H1 (cell line): ENCODE measurements at regions not wholly inside any gene's neighbourhood (a gene's known extent, or its start where the extent isn't known, plus 50 kb on each side); places are given as distances from the start of the nearest gene placed in this dataset.

Source experiments
- CTCF ChIA-PET: fragments of 300-600 bp; sonication (Branson Sonifier 250); formaldehyde crosslinking; loops from one replicate; lab custom pipeline; 2021; ENCODE audit not compliant: partially characterized antibody; lab: Charles Lee
- POLR2A ChIA-PET: fragments of 300-600 bp; sonication (Branson Sonifier 250); formaldehyde crosslinking; loops from one replicate; lab custom pipeline; 2021; ENCODE audit warnings: inconsistent platforms; ENCODE audit not compliant: partially characterized antibody; lab: Charles Lee
- DNase-seq, 2 experiments: peaks; one replicate each; pipeline versions ENCODE4 v3.0.0 to v3.0.0-alpha.2; 2010 to 2022; ENCODE audit warnings: low spot score in 2 of 2, low read depth in 1 of 2, mixed read lengths in 1 of 2
- FAIRE-seq: peaks from 2 replicates; lab custom pipeline; 2011; peaks lifted over from hg19 to GRCh38; lab: Jason Lieb, UNC
- H2AFZ ChIP-seq: 2 replicates; pipeline ENCODE4 v1.8.1; 2012; ENCODE audit warnings: low read length, inconsistent platforms
- H2AK5ac ChIP-seq: 2 replicates; pipeline ENCODE4 v1.6.1; 2013; ENCODE audit warnings: low read depth, low read length
- H2BK120ac ChIP-seq: replicated peaks from 2 replicates; pipeline ENCODE3; 2013; ENCODE audit warnings: low read depth, low read length, inconsistent platforms
- H2BK12ac ChIP-seq: 2 replicates; pipeline ENCODE4 v1.6.1; 2013; ENCODE audit warnings: low read depth, low read length
- H2BK15ac ChIP-seq: 2 replicates; pipeline ENCODE4 v1.6.1; 2013; ENCODE audit warnings: low read length
- H2BK20ac ChIP-seq: 2 replicates; pipeline ENCODE4 v1.6.1; 2013; ENCODE audit warnings: low read length
- H2BK5ac ChIP-seq: 2 replicates; pipeline ENCODE4 v1.6.1; 2013; ENCODE audit warnings: low read depth, low read length
- H3K14ac ChIP-seq: 2 replicates; pipeline ENCODE4 v1.6.1; 2013; ENCODE audit warnings: inconsistent platforms; ENCODE audit not compliant: insufficient read length
- H3K18ac ChIP-seq: 2 replicates; pipeline ENCODE4 v1.6.1; 2013; ENCODE audit warnings: low read length; ENCODE audit errors: extremely low read depth
- H3K23ac ChIP-seq: 2 replicates; pipeline ENCODE4 v1.6.1; 2013; ENCODE audit warnings: inconsistent platforms; ENCODE audit not compliant: insufficient read length
- H3K23me2 ChIP-seq: 2 replicates; pipeline ENCODE4 v1.6.1; 2013; ENCODE audit warnings: low read depth, low read length
- H3K27ac ChIP-seq: 2 replicates; pipeline ENCODE4 v1.6.1; 2011; ENCODE audit warnings: low read depth, low read length, inconsistent platforms
- H3K27me3 ChIP-seq, 4 experiments: replicated peaks in 1 of 4; 1 replicate in 1 of 4; 2 replicates in 3 of 4; pipeline versions ENCODE4 v1.6.1 to v1.8.1; 2011 to 2013; ENCODE audit warnings: low read length in 3 of 4, mild to moderate bottlenecking in 3 of 4, inconsistent platforms in 2 of 4, mixed read lengths in 2 of 4, moderate library complexity in 1 of 4; ENCODE audit not compliant: control insufficient read depth in 3 of 4, insufficient read depth in 3 of 4; ENCODE audit errors: extremely low read depth in 1 of 4
- H3K36me3 ChIP-seq, 4 experiments: 2 replicates each; pipeline versions ENCODE4 v1.6.1 to v1.8.1; 2011 to 2013; ENCODE audit warnings: mild to moderate bottlenecking in 4 of 4, low read length in 3 of 4, moderate library complexity in 2 of 4, control low read depth in 1 of 4, inconsistent platforms in 1 of 4; ENCODE audit not compliant: insufficient read depth in 4 of 4, control insufficient read depth in 2 of 4
- H3K4ac ChIP-seq: replicated peaks from 2 replicates; pipeline ENCODE3; 2013; ENCODE audit warnings: low read length, low read depth, mixed read lengths, inconsistent platforms; ENCODE audit not compliant: insufficient read length
- H3K4me1 ChIP-seq, 4 experiments: replicated peaks in 1 of 4; 1 replicate in 1 of 4; 2 replicates in 3 of 4; pipeline versions ENCODE4 v1.6.1 to v1.8.1; 2011 to 2013; ENCODE audit warnings: low read length in 3 of 4, inconsistent platforms in 2 of 4, mixed read lengths in 1 of 4; ENCODE audit not compliant: insufficient read depth in 4 of 4, control insufficient read depth in 3 of 4
- H3K4me2 ChIP-seq, 2 experiments: 2 replicates each; pipeline versions ENCODE4 v1.6.1 to v1.8.1; 2011 to 2013; ENCODE audit warnings: low read depth in 2 of 2, low read length in 2 of 2, control low read depth in 1 of 2, inconsistent platforms in 1 of 2, mild to moderate bottlenecking in 1 of 2; ENCODE audit not compliant: insufficient read depth in 1 of 2
- H3K4me3 ChIP-seq, 4 experiments: fragments of 200-600, 300-600 bp in 1 of 4; sonication (generic), shearing (Covaris generic), sonication (Bioruptor Twin) in 1 of 4; 2 replicates each; pipeline versions ENCODE4 v1.5.1 to v1.8.1; 2011 to 2016; ENCODE audit warnings: low read length in 4 of 4, low read depth in 3 of 4, control low read depth in 2 of 4, inconsistent platforms in 2 of 4, mild to moderate bottlenecking in 2 of 4, mixed read lengths in 1 of 4, moderate library complexity in 1 of 4; ENCODE audit not compliant: insufficient read depth in 2 of 4; ENCODE audit errors: extremely low read depth in 1 of 4
- H3K56ac ChIP-seq: replicated peaks from 2 replicates; pipeline ENCODE3; 2013; ENCODE audit warnings: low read depth, mild to moderate bottlenecking, mixed read lengths, low read length, inconsistent platforms; ENCODE audit not compliant: insufficient read length
- H3K79me1 ChIP-seq: 2 replicates; pipeline ENCODE4 v1.6.1; 2013; ENCODE audit warnings: low read depth, low read length, control low read depth
- H3K79me2 ChIP-seq, 2 experiments: 2 replicates each; pipeline versions ENCODE4 v1.6.1 to v1.8.1; 2012 to 2013; ENCODE audit warnings: low read length in 2 of 2, mild to moderate bottlenecking in 2 of 2, inconsistent platforms in 1 of 2; ENCODE audit not compliant: insufficient read depth in 2 of 2, control insufficient read depth in 1 of 2
- H3K9ac ChIP-seq, 4 experiments: replicated peaks in 1 of 4; 1 replicate in 1 of 4; 2 replicates in 3 of 4; pipeline versions ENCODE4 v1.6.1 to v1.8.1; 2011 to 2013; ENCODE audit warnings: low read depth in 3 of 4, low read length in 3 of 4, control low read depth in 2 of 4, mild to moderate bottlenecking in 2 of 4, moderate library complexity in 2 of 4, inconsistent platforms in 1 of 4; ENCODE audit errors: extremely low read depth in 1 of 4
- H3K9me3 ChIP-seq, 2 experiments: 2 replicates each; pipeline versions ENCODE4 v1.6.1 to v1.8.1; 2012 to 2013; ENCODE audit warnings: mild to moderate bottlenecking in 2 of 2, moderate library complexity in 2 of 2, control low read depth in 1 of 2, inconsistent platforms in 1 of 2, low read depth in 1 of 2, low read length in 1 of 2, mixed read lengths in 1 of 2; ENCODE audit not compliant: insufficient read depth in 2 of 2
- H4K20me1 ChIP-seq, 2 experiments: replicated peaks in 1 of 2; 2 replicates each; pipeline versions ENCODE3 to v1.8.1; 2011 to 2013; ENCODE audit warnings: inconsistent platforms in 2 of 2, low read length in 2 of 2, mild to moderate bottlenecking in 1 of 2; ENCODE audit not compliant: insufficient read depth in 2 of 2, control insufficient read depth in 1 of 2
- H4K5ac ChIP-seq: 2 replicates; pipeline ENCODE4 v1.6.1; 2013; ENCODE audit warnings: low read length, low read depth, mixed read lengths, inconsistent platforms; ENCODE audit not compliant: insufficient read length
- H4K8ac ChIP-seq: 2 replicates; pipeline ENCODE4 v1.8.0; 2013; ENCODE audit warnings: mild to moderate bottlenecking, moderate library complexity, low read length, inconsistent platforms; ENCODE audit not compliant: insufficient read depth; ENCODE audit errors: extremely low read depth
- H4K91ac ChIP-seq: replicated peaks from 2 replicates; pipeline ENCODE3; 2013; ENCODE audit warnings: low read length, mixed read lengths, inconsistent platforms; ENCODE audit not compliant: insufficient read length
- CBX5 ChIP-seq: fragments of 300-800, 300-1000 bp; sonication (generic); IDR thresholded peaks from 2 replicates; pipeline ENCODE4 v1.7.1; 2016; ENCODE audit warnings: antibody characterized with exemption, low read length, low read depth
- E2F6 ChIP-seq: IDR thresholded peaks from 2 replicates; pipeline ENCODE4 v1.6.1; 2012; ENCODE audit warnings: inconsistent platforms
- EGR1 ChIP-seq: IDR thresholded peaks from 2 replicates; pipeline ENCODE4 v1.6.1; 2011; ENCODE audit warnings: low read depth, low read length, borderline replicate concordance
- EP300 ChIP-seq, 2 experiments: IDR thresholded peaks; 1 replicate in 1 of 2; 2 replicates in 1 of 2; pipeline ENCODE4 v1.6.1; 2011 to 2012; ENCODE audit warnings: low read depth in 2 of 2, low read length in 2 of 2, mild to moderate bottlenecking in 2 of 2, borderline replicate concordance in 1 of 2, inconsistent platforms in 1 of 2, moderate library complexity in 1 of 2
- FOSL1 ChIP-seq: IDR thresholded peaks from 2 replicates; pipeline ENCODE4 v1.6.1; 2011; ENCODE audit warnings: mild to moderate bottlenecking, low read depth, low read length, moderate library complexity; ENCODE audit not compliant: insufficient read depth
- HDAC6 ChIP-seq: IDR thresholded peaks from one replicate; pipeline ENCODE4 v1.7.1; 2012; ENCODE audit warnings: low read depth, mild to moderate bottlenecking, inconsistent platforms, low read length, moderate library complexity
- RAD21 ChIP-seq, 2 experiments: IDR thresholded peaks in 1 of 2; conservative IDR thresholded peaks in 1 of 2; 2 replicates each; pipeline ENCODE4 v1.6.1; 2011; ENCODE audit warnings: low read depth in 2 of 2, low read length in 2 of 2, improper control_type of control experiment in 1 of 2, inconsistent platforms in 1 of 2, mild to moderate bottlenecking in 1 of 2, moderate library complexity in 1 of 2
- RBBP5 ChIP-seq: IDR thresholded peaks from 2 replicates; pipeline ENCODE4 v1.7.1; 2012; ENCODE audit warnings: low read depth, mild to moderate bottlenecking, inconsistent platforms, low read length, moderate library complexity, borderline replicate concordance
- RXRA ChIP-seq: IDR thresholded peaks from 2 replicates; pipeline ENCODE4 v1.6.1; 2011; ENCODE audit warnings: low read depth, mild to moderate bottlenecking, low read length, moderate library complexity; ENCODE audit not compliant: insufficient read depth
- SIRT6 ChIP-seq: IDR thresholded peaks from one replicate; pipeline ENCODE4 v1.7.1; 2012; ENCODE audit warnings: low read length, inconsistent platforms
- TAF7 ChIP-seq: optimal IDR thresholded peaks from 2 replicates; pipeline ENCODE3; 2011; ENCODE audit warnings: low read depth, mild to moderate bottlenecking, inconsistent platforms, low read length, moderate library complexity, borderline replicate concordance
- ZNF274 ChIP-seq: IDR thresholded peaks from 2 replicates; pipeline ENCODE4 v1.7.0; 2012; ENCODE audit warnings: low read length, borderline replicate concordance; ENCODE audit errors: extremely low read depth
- WGBS, 2 experiments: shearing (Covaris generic) in 1 of 2; methylation state at CpG; one replicate each; pipeline versions ENCODE4 v1.1.6 to v1.1.7; 2013 to 2015; ENCODE audit warnings: low lambda C conversion rate in 2 of 2, mixed read lengths in 2 of 2, inconsistent platforms in 1 of 2, low coverage in 1 of 2, missing lambda C conversion rate in 1 of 2; ENCODE audit not compliant: insufficient replicate concordance in 2 of 2, insufficient coverage in 1 of 2, insufficient read length in 1 of 2; ENCODE audit errors: extremely low coverage in 1 of 2, missing lambda C conversion rate in 1 of 2; 5-methylcytosine and 5-hydroxymethylcytosine counted together

- CTCF ChIA-PET: no interaction called here
- 80% methylated on average over 1 of the region's 1 CpG; no CpG with 5 or more reads in 1 of the 2 experiments for WGBS, 2 experiments
- no peak for TF ChIP-seq TAF7
- no peak for TF ChIP-seq EP300 (IDR thresholded peaks at IDR 0.05; ENCODE audit: borderline replicate concordance in 1 of 2, low read depth in 2 of 2, low read length in 2 of 2)
- TF ChIP-seq E2F6: no peak
- no peak for TF ChIP-seq CBX5
- TF ChIP-seq EGR1: no peak
- no peak for TF ChIP-seq SIRT6
- no peak for TF ChIP-seq RXRA
- TF ChIP-seq FOSL1: no peak
- TF ChIP-seq RAD21 (IDR thresholded peaks at IDR 0.05 in 1 of 2, conservative IDR thresholded peaks at IDR 0.05 in 1 of 2; ENCODE audit: low read depth in 2 of 2, low read length in 2 of 2): no peak
- no peak for TF ChIP-seq ZNF274
- TF ChIP-seq HDAC6: no peak
- TF ChIP-seq RBBP5: no peak
Measured at GRCh38 chr4:137463377-137464003, 68.8 kb downstream of the PCDH18 start.

More at GRCh38 chr4:137463377-137464003, 68.8 kb downstream of the PCDH18 start:
- H3K4ac ChIP-seq: no peak overlapping the region
- no peak overlapping the region for H3K4me2 ChIP-seq
- H3K4me1 ChIP-seq: 0 out of 7 replicates have a peak, but pooled peaks cover 0 to 3% (median 0%) of the 10 kb centered on the region in 4 experiments
- no peak overlapping the region for H2BK5ac ChIP-seq
- H3K27ac ChIP-seq: no peak overlapping the region
- no peaks in the 10 kb centered on the region for H3K27me3 ChIP-seq
- H4K8ac ChIP-seq: no peak overlapping the region
- POLR2A ChIA-PET: no interaction called here
- no peaks in the 10 kb centered on the region for H4K20me1 ChIP-seq
- peaks cover 0 to 11% of the 10 kb centered on the region in 2 experiments; a peak in 1 of 4 replicates for H3K9me3 ChIP-seq
- H3K79me1 ChIP-seq: no peaks in the 10 kb centered on the region
- no peak overlapping the region for H3K4me3 ChIP-seq
- H3K23ac ChIP-seq: no peak overlapping the region
- H3K18ac ChIP-seq: no peak overlapping the region
- H2BK20ac ChIP-seq: no peak overlapping the region
- H2AFZ ChIP-seq: no peak overlapping the region
- no peak overlapping the region for H3K9ac ChIP-seq
- no peak overlapping the region for H3K14ac ChIP-seq
- no peak overlapping the region for H2BK15ac ChIP-seq
- no peak overlapping the region for H2AK5ac ChIP-seq
- H4K5ac ChIP-seq: no peak overlapping the region
- no peak overlapping the region for H2BK120ac ChIP-seq
- no peaks in the 10 kb centered on the region for H3K79me2 ChIP-seq
- no peak overlapping the region for H2BK12ac ChIP-seq
- no peaks in the 10 kb centered on the region for H3K23me2 ChIP-seq
- H3K56ac ChIP-seq: no peak overlapping the region
- DNase-seq (no peak), FAIRE-seq (no peak)
- H3K36me3 ChIP-seq: no peaks in the 10 kb centered on the region; a peak in 1 of 8 replicates
- H4K91ac ChIP-seq: no peak overlapping the region
